Left cardiac atrium (tissue), 4 donors: ENCODE measurements at regions not wholly inside any gene's neighbourhood (a gene's known extent, or its start where the extent isn't known, plus 50 kb on each side); places are given as distances from the start of the nearest gene placed in this dataset.
"Not testable (repeated sequence)": the region's sequence is repeated elsewhere in the genome, so short reads cannot be mapped to it uniquely, and the experiment has no call there.

Source experiments
- ATAC-seq, 2 donors: fragments of 200-7000 bp; cut with Tn5 transposase; one replicate each; pipeline ENCODE4 v1.9.1; 2020; ENCODE audit warnings: mild to moderate bottlenecking in 2 of 2, moderate library complexity in 2 of 2
- DNase-seq: peaks from one replicate; pipeline ENCODE4 v3.0.0-alpha.2; 2020
- intact Hi-C, 2 donors: fragments of 100-400 bp; cut with DNase I; formaldehyde crosslinking; loops; one replicate each; pipeline versions ENCODE4 v1.14.1 to v1.15.1; 2022 to 2023
- donor health status: DM: no; HTN: yes; CAD: no.
- donor health status: DM: no; HTN: yes; CAD: no; lungs with severe emphysema.
- donor health status: DM: yes; HTN: yes; CAD: no.
- donor health status: Dilated cardiomyopathy.

DNA sequence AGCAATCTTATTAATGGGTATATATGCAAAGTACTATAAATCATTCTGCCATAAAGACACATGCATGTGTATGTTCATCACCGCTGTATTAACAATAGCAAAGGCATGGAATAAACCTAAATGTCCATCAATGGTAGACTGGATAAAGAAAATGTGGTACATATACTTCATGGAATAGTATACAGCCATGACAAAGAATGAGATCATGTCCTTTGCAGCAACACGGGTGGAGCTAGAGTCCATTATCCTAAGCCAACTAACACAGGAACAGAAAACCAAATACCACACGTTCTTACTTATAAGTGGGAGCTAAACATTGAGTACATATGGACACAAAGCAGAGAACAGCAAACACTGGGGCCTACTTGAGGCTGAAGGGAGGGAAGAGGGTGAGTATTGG is 720.8 kb downstream of the GLUD2 start:
- intact Hi-C loops, DNase-seq, ATAC-seq: not testable (repeated sequence)

DNA sequence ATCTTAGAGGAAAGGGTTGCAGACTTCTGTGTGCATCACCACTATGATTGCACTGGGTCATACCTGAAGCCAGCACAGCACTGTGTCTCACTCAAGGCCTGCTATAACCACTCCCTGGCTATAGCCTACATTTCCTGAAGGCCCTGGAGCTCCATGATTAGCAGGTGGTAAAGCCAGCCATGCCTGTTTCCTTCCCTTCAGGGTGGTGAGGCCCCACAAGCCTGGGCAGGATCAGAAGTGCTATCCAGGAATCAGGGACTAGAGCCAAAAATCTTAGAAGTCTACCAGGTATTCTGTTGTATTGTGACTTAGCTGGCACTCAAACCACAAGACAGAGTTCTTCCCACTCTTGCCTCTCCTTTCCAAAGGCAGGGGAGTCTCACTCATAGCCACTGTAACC is 734.6 kb downstream of the GLUD2 start:
- ATAC-seq, result no peak
- no peak for DNase-seq
- intact Hi-C loops, result no loop called here

DNA sequence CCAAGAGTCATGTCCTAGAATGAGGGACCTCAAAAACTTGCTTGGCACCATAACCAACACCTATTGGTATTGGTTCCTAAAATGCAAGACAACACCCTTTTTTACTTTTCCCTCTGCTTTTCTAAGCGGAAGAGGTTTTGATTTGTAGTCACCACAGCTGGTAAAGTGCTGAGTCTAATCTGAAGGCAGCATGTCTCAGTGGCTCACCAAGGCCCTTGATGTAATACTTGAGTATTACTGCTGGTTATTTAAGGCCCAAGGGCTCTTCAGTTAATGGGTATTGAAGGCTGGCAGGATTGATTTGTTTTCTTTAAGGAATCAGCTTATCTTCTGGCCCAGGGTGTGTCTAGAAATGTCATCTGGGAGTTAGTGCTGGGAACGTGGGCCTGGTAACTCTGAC is 735.1 kb downstream of the GLUD2 start:
- intact Hi-C loops, result no loop called here
- DNase-seq (no peak), ATAC-seq (no peak)

DNA sequence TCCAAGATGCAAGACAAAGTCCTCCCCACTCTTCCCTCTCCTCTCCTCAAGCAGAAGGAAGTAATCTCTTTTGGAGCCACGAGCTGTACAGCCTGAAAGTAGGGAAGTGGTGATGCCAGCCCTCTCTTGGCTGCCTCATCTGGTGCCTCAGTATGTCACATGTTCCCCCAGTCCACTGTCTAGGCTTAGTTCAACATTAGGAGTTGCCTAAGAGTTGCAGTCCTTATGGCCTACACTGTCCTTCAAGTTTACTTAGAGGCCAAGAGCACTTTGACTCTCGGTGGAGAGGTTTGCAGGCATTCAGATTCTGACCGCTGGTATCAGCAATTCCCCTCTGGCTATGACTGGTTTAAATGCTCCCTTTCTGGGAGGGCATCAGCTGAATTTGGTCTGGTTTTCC is 735.6 kb downstream of the GLUD2 start:
- intact Hi-C loops, result no loop called here
- ATAC-seq (no peak), DNase-seq (no peak)

DNA sequence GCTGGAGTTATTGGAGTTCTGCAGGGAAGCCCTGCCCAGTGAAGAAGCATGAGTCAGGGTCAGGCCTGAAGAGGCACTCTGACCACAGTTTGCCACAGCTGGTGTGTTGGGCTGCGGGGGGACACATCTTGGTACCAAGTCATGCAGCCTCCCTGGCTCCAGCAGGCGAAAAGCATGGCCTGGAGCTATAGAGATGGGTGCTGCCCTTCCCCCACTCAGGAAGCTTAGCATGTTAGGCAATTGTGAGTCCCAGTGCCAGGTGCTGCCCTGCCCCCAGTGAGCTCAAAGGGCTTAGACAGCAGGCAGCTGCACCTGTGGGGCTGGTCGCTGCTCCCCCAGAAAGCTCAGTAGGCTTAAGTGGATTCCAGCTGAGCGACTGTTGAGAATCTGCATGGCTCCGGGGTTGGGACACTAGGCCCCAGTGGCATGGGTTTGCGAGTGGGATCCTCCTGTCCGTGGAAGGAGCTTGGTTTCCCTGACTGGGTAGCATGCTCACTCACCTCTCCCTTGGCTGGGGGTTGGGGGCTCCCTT is 755.5 kb downstream of the GLUD2 start:
- no peak for DNase-seq
- ATAC-seq, result no peak
- intact Hi-C loops, result no loop called here

DNA sequence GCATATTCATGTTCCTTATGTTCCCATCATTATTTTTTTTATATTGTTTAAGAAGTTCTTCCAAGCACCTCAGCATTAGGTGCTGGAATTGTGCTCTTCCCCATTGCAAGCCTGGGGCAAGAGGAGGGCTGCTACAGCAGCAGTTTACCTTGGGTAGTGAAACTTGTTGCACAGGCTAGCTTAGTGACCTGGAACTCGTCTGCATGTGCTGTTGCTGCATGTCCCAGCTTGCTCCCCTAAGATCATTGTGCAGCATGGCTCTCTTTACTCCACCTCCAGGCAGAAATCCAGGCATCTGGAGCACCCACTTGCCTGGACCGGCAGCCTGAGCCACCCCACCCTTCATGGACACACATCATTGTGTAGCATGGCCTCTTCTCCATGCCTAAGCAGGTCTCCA is 776.0 kb downstream of the GLUD2 start:
- DNase-seq (no peak), ATAC-seq (no peak)
- intact Hi-C loops, result no loop called here

DNA sequence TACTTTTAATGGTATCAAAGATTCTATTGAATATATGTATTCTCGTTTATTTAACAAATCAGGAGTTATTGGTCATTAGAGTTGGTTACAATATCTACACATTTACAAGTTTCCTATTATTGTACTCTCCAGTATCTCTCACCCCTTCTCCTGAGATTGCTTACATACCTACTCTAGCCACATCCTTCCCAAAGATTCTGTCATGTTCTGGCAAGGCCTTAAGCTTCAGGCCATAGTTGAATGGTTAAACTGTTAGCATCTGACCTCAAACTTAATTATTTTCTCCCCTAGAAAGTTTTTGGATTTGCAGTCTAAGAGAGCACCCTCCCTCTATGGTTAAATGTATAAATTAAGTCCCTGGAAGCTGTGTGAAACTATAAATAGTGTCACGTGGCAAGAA is 784.2 kb downstream of the GLUD2 start:
- intact Hi-C loops, result no loop called here
- ATAC-seq (no peak), DNase-seq (no peak)

DNA sequence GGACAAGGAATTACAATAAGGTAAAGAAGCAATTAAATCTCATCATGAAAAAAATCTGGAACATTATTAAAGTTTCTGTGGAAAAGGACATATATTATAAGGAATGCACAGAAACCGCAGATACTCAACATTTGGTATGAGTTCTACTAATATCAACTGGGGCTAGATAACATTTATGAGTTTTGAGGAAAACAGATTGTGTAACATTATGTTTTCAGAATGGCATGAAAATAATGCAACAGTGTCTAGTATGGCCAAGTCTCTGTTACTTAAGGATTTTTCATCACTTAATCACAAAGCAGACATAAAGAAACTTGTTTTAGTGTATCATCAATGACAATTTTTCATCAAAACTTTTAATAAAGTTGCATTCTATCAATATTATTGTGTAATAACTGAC is 785.0 kb downstream of the GLUD2 start:
- intact Hi-C loops, result no loop called here
- ATAC-seq, result no peak
- no peak for DNase-seq

DNA sequence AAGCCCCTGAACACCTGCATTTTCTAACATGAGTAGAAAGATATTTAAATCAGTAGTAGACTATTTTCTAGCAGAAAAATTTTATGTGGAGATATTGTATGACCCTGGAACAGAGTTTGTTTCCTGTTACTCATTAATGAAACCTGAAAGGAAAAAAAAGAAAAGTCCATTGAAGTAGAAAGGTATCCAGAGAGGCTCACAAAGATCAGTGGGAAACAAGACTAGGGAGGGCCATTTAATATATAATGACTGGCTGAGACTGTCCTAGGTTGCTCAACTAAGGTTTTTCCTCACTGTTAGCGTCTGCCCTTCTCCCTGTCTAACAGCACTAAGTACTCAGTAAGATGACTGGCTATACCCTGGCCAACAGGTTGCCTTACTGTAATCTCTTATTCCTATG is 788.6 kb downstream of the GLUD2 start:
- ATAC-seq (no peak), DNase-seq (no peak)
- intact Hi-C loops, result no loop called here

DNA sequence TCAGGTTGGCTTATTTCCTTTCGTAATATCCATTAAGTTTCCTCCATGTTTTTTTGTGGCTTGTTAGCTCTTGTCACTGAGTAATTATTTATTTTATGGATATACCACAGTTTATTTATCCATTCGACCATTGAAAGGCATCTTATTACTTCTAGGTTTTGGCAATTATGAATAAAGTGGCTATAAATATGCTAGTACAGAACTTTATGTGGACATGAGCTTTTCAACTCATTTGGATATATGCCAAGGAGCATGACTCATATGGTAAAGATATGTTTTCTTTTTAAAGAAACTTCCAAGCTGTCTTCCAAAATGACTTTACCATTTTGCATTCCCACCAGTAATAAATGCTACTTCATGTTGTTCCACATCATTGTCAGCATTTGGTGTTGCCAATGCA is 803.6 kb downstream of the GLUD2 start:
- no peak for DNase-seq
- no peak for ATAC-seq
- intact Hi-C loops, result no loop called here

DNA sequence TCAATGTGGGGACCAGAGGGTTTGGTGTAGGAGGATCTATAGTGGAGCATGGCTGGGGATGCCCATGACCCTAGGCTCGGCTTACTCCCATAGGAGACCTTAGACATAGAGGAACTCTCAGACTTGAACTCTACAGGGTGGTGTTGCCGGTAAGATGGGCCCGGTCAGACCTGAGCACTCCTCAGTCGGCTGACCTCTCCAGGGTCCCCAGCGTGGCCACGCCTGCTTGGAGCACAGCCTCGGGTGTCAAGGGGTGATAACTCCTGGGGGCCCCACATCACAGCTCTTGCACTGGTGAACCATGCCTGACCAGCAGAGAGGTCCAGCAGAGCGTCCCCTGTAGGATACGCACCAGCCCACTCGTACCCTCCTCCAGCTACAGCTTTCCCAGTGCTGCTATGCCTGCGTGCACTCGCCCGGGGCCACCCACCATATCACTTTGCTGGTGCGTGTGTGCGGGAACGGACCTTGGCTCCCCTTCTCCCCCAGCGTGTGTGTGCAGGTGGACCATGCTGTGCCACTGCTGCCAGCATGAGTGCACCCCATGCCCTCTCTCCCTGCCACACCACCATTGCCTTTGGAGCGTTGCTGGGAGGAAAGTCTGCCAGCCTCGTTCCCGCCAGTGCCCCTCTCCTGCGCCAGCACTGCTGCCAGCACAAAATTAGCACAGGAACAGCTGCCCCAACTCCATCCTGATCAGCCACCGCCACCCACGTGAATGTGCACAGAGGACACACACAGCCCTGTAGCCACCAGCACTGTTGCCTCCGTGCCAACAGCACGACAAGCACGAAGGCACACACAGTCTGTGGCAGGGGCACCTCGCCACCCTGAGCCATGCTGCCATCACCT is 806.6 kb downstream of the GLUD2 start:
- DNase-seq, result no peak

DNA sequence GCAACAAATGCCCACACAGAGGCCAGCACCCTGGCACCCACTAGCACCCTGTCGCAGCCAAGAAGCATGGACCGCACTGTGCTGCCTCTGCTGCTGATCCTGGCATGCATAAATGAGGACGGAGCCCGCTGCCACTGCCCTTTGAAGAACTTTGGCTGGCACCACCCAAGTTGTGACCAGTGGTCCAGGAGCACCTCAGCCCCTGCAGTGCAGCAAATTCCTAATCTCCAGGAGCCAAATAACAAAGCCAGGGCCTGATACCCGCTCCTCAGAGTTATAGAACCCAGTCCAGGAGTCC is 807.2 kb downstream of the GLUD2 start:
- intact Hi-C loops, result no loop called here
- ATAC-seq, result no peak

More for the DNA sequence above, 806.6 kb downstream of the GLUD2 start:
- no peak for ATAC-seq
- intact Hi-C loops, result no loop called here

DNA sequence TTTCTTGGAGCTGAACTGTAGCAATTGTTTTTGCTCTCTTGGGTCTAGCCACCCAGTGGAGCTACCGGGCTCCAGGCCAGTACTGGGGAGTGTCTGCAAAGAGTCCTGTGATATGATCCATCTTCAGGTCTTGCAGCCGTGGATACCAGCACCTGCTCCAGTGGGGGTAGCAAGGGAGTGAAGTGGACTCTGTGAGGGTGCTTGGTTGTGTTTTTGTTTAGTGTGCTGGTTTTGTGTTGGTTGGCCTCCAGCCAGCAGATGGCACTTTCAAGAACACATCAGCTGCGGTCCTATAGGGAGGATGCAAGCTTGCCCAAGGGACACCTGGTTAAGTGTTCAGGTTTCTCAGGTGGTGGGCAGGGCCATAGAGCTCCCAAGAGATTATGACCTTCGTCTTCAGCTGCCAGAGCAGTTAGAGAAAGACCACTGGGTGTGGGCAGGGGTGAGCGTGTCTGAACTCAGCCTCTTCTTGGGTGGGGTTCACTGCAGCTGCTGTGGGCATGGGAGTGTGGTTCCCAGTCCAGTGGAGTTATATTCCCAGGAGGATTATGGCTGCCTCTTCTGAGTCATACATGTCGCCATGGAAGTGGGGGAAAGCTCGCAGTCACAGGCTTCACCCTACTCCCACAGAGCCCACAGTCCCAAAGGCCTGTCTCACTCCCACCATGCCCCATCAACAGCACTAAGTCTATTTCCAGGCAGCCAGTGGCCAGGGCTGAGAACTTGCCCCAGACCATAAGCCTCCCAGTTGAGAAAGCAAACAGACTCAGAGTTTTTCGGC is 811.6 kb downstream of the GLUD2 start:
- intact Hi-C loops, result no loop called here
- no peak for DNase-seq
- ATAC-seq, result no peak

More for the DNA sequence above, 807.2 kb downstream of the GLUD2 start:
- peak; percentile 15 for DNase-seq

DNA sequence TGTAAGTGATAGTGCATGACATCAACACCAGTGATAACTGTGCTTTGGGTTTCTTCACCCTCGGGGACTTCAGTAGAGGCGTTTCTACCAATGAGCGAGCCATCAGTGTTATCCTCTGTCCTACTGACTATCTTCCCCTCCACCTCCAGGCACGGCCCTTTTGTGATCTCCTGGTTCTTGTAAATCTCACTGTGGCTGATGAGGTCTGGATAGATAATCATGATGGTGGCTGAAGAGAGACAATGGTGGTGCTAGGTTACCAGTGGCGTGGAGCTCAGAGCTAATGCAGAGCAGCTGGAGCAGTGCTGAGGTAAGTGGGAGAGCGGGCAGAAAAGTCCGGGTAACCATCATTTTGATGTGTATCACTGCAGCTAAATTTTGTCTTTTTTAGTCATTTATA is 816.6 kb downstream of the GLUD2 start:
- intact Hi-C loops, result no loop called here
- no peak for DNase-seq
- no peak for ATAC-seq

DNA sequence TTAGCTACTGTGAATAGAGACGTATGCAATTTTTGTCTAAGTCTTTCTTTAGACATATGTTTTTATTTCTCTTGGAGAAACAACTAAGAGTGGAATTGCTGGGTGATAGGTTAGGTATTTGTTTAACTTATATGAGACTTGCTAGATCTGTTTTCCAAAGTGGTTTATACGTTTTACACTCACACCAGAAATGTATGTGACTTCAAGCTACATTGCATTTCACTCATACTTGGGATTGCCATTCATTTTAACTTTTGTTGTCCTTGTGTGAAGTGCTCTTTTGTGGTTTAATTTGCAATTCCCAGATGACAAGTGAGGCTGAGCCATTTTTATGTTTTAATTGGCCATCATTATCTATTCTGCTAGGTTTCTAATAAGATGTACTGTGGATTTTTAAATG is 817.2 kb downstream of the GLUD2 start:
- no peak for DNase-seq
- no peak for ATAC-seq
- intact Hi-C loops, result no loop called here

DNA sequence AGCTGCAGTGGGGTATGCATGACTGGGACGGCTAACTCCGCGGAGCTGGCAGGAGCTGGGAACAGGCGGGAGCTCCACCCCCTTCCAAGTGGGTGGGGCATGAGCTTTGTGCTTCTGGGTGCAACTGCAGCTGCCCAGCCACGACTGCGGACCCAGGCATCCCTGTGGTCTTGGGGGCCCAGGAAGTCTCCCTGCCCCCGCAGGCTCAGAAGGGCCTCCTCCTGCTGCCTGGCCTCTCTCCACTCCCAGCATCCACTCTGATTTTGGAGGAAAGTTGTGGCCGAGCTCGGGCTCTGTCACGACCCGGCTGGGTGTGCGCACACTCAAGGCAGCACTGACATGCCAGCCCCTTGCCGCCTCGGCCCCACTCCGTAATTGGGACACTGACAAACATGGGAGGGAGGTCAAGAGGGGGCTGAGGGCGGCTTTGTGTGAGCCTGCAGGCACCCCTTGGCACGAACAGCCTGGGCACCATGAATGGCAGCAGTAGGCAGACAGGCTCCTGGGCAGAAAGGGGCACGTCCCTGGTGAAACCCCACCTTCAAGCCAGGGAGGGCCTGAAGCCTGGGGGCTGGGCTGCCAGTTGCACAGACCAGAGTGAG is 822.6 kb downstream of the GLUD2 start:
- intact Hi-C loops, result no loop called here
- DNase-seq (no peak), ATAC-seq (no peak)

DNA sequence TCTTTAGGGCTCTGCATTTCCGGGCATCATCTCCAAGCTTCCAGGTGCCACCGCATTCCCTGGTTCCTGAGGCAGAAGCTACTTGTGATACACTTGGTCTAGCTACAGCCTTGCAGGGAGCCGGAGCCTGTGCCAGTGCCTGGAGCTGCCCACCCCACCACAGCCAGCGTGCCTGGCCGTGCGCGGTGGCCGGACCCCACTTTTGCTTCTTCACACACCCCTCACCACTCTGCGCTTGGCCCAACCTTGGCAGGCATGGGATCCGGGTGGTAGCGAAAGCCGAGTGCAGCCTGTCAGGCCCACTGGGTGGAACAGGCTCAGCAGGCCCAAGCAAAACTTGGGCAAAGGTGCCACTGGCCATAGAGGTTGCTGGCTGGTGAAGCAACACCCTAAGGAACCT is 823.7 kb downstream of the GLUD2 start:
- DNase-seq, result no peak
- intact Hi-C loops, result no loop called here
- no peak for ATAC-seq

DNA sequence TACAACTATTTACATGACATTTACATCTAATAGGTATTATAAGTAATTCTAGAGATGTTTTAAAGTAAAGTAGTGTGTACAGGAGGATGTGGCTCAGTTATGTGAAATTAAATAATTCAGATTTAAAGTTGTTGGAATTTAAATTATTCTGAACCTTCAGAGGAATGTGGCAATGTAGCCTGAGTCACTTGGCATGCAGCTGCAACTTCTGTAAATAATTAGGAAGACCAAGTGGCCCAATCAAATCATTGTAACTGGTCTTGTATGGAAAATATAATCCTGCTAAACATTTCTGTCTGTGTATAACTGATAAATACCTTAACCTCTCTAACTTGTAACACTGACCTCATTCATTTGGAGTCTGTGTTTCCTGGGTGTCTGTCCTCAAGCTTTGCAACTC is 828.9 kb downstream of the GLUD2 start:
- ATAC-seq (no peak), DNase-seq (no peak)
- intact Hi-C loops, result no loop called here

DNA sequence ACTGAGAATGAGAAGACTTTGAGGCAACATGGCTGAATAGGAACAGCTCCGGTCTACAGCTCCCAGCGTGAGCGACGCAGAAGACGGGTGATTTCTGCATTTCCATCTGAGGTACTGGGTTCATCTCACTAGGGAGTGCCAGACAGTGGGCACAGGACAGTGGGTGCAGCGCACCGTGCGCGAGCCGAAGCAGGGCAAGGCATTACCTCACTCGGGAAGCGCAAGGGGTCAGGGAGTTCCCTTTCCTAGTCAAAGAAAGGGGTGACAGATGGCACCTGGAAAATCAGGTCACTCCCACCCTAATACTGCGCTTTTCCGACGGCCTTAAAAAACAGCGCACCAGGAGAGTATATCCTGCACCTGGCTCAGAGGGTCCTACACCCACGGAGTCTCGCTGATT is 829.9 kb downstream of the GLUD2 start:
- DNase-seq, ATAC-seq, intact Hi-C loops: not testable (repeated sequence)

DNA sequence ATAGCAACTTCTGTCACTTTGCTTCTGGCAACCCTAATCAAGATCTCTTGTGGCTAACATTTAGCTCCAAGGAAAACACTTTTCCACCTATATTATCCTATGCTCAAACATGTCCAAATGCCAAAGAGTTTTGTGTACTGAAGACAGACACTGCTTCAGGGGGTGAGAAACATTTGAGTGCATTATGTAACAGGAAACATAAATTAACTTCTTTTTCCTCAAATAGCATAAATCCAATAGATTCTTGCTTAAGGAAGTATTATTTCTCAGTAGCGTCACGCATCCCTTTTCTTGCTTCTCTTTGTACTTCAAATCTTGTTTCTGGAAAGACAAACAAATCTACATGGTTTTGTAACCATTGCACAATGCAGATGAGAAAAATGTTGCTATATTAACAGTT is 839.1 kb downstream of the GLUD2 start:
- no peak for ATAC-seq
- intact Hi-C loops, result no loop called here
- no peak for DNase-seq
